A549 (cell line): ENCODE measurements at regions not wholly inside any gene's neighbourhood (a gene's known extent, or its start where the extent isn't known, plus 50 kb on each side); places are given as distances from the start of the nearest gene placed in this dataset.
A peak's percentile ranks its signal among the peaks of the same experiment; 100 is the strongest.

Source experiments
- ATAC-seq, 2 experiments: fragments of 200-7000 bp in 1 of 2; fragments of >200 bp in 1 of 2; cut with Nextera tagmentation in 1 of 2; cut with Tn5 transposase in 1 of 2; 3 replicates each; pipeline versions ENCODE4 v1.8.0 to v1.9.1; 2018 to 2020; ENCODE audit warnings: mild to moderate bottlenecking in 1 of 2, moderate library complexity in 1 of 2
- CTCF ChIA-PET: fragments of 300-600 bp; sonication (Branson Sonifier 250); formaldehyde crosslinking; extraction: SDS; loops from one replicate; lab custom pipeline; 2021; ENCODE audit warnings: antibody characterized with exemption, inconsistent platforms; lab: Yijun Ruan, JAX
- POLR2A ChIA-PET: fragments of 350-600 bp; formaldehyde crosslinking; extraction: SDS; loops from one replicate; lab custom pipeline; 2021; ENCODE audit warnings: antibody characterized with exemption, inconsistent platforms; lab: Yijun Ruan, JAX
- DNase-seq, 2 experiments: peaks; one replicate each; pipeline versions ENCODE4 v3.0.0 to v3.0.0-alpha.2; 2011 to 2016; ENCODE audit warnings: low read depth in 1 of 2, low spot score in 1 of 2
- FAIRE-seq: peaks from 2 replicates; lab custom pipeline; 2011; peaks lifted over from hg19 to GRCh38; lab: Jason Lieb, UNC
- H3K27ac ChIP-seq, 2 experiments: fragments of >200 bp; sonication (Bioruptor Twin); formaldehyde crosslinking; 3 replicates each; pipeline ENCODE4 v1.5.1; 2016 to 2017
- H3K4me1 ChIP-seq: fragments of >200 bp; sonication (Bioruptor Twin); formaldehyde crosslinking; 3 replicates; pipeline ENCODE4 v1.6.1; 2016
- H3K4me2 ChIP-seq: fragments of >200 bp; sonication (Bioruptor Twin); formaldehyde crosslinking; 3 replicates; pipeline ENCODE4 v1.6.1; 2016
- H3K4me3 ChIP-seq: fragments of >200 bp; sonication (Bioruptor Twin); formaldehyde crosslinking; 3 replicates; pipeline ENCODE4 v1.5.1; 2016
- H3K9me3 ChIP-seq: fragments of >200 bp; sonication (Bioruptor Twin); formaldehyde crosslinking; 3 replicates; pipeline ENCODE4 v1.6.1; 2016
- ATOH8 ChIP-seq: fragments of 250-450 bp; sonication (Bioruptor Pico); IDR thresholded peaks from 2 replicates; pipeline ENCODE4 v1.5.0; 2020; ENCODE audit warnings: low read depth, mild to moderate bottlenecking, moderate library complexity
- BCL3 ChIP-seq: fragments of >200 bp; sonication (Bioruptor Twin); formaldehyde crosslinking; IDR thresholded peaks from 3 replicates; pipeline ENCODE4 v1.6.1; 2016
- CHD4 ChIP-seq: fragments of 200-600 bp; sonication (generic); IDR thresholded peaks from 2 replicates; pipeline ENCODE4 v1.6.1; 2016; ENCODE audit warnings: antibody characterized with exemption, mild to moderate bottlenecking, borderline replicate concordance
- CTCF ChIP-seq: fragments of >200 bp; sonication (Bioruptor Twin); formaldehyde crosslinking; IDR thresholded peaks from 3 replicates; pipeline ENCODE4 v1.5.1; 2016
- E2F6 ChIP-seq: IDR thresholded peaks from 2 replicates; pipeline ENCODE4 v1.6.1; 2012; ENCODE audit warnings: low read depth, borderline replicate concordance
- EHMT2 ChIP-seq: fragments of 200-600 bp; sonication (generic); IDR thresholded peaks from 2 replicates; pipeline ENCODE4 v1.6.1; 2016; ENCODE audit warnings: antibody characterized with exemption, low read depth, mild to moderate bottlenecking, moderate library complexity
- ELK1 ChIP-seq: fragments of 150-350 bp; IDR thresholded peaks from 2 replicates; pipeline ENCODE4 v1.6.1; 2014; ENCODE audit warnings: low read depth, mild to moderate bottlenecking, low read length
- EP300 ChIP-seq, 2 experiments: fragments of >200 bp; sonication (Bioruptor Twin); formaldehyde crosslinking; IDR thresholded peaks; 2 replicates in 1 of 2; 3 replicates in 1 of 2; pipeline ENCODE4 v1.6.1; 2016 to 2017
- FOSL2 ChIP-seq, 2 experiments: fragments of 450-650 bp in 1 of 2; fragments of >200 bp in 1 of 2; sonication (Bioruptor Twin) in 1 of 2; formaldehyde crosslinking; IDR thresholded peaks; 2 replicates each; pipeline versions ENCODE4 v1.5.0 to v1.6.1; 2016 to 2020; ENCODE audit warnings: mild to moderate bottlenecking in 1 of 2, moderate library complexity in 1 of 2
- GATA3 ChIP-seq: IDR thresholded peaks from 2 replicates; pipeline ENCODE4 v1.6.1; 2012; ENCODE audit warnings: borderline replicate concordance
- HDAC2 ChIP-seq: fragments of 200-600 bp; sonication (generic); IDR thresholded peaks from 2 replicates; pipeline ENCODE4 v1.6.1; 2016
- JUN ChIP-seq, 2 experiments: fragments of >200 bp; sonication (Bioruptor Twin); formaldehyde crosslinking; IDR thresholded peaks; 2 replicates in 1 of 2; 3 replicates in 1 of 2; pipeline ENCODE4 v1.6.1; 2016 to 2017
- JUNB ChIP-seq: fragments of >200 bp; sonication (Bioruptor Twin); formaldehyde crosslinking; IDR thresholded peaks from 2 replicates; pipeline ENCODE4 v1.6.1; 2016
- MAFK ChIP-seq: fragments of 450-650 bp; IDR thresholded peaks from 2 replicates; pipeline ENCODE4 v1.6.1; 2014; ENCODE audit not compliant: partially characterized antibody
- MAX ChIP-seq: IDR thresholded peaks from 2 replicates; pipeline ENCODE4 v1.6.1; 2012
- NR3C1 ChIP-seq: fragments of >200 bp; sonication (Bioruptor Twin); formaldehyde crosslinking; IDR thresholded peaks from 3 replicates; pipeline ENCODE4 v1.6.1; 2017
- POLR2AphosphoS2 ChIP-seq: conservative IDR thresholded peaks from 2 replicates; pipeline ENCODE4 v1.6.1; 2012; ENCODE audit warnings: low read length, improper control_type of control experiment, inconsistent platforms
- RAD21 ChIP-seq, 2 experiments: fragments of >200 bp in 1 of 2; sonication (Bioruptor Twin) in 1 of 2; formaldehyde crosslinking in 1 of 2; IDR thresholded peaks in 1 of 2; conservative IDR thresholded peaks in 1 of 2; 2 replicates in 1 of 2; 3 replicates in 1 of 2; pipeline ENCODE4 v1.6.1; 2012 to 2018; ENCODE audit warnings: inconsistent platforms in 1 of 2
- REST ChIP-seq: fragments of 200-600 bp; sonication (generic); IDR thresholded peaks from 2 replicates; pipeline ENCODE4 v1.6.1; 2016; ENCODE audit warnings: antibody characterized with exemption, mild to moderate bottlenecking, moderate library complexity
- RFX5 ChIP-seq: fragments of 450-650 bp; IDR thresholded peaks from 2 replicates; pipeline ENCODE4 v1.7.1; 2014; ENCODE audit warnings: antibody characterized with exemption, mild to moderate bottlenecking, moderate library complexity
- SMC3 ChIP-seq: fragments of >200 bp; sonication (Bioruptor Twin); formaldehyde crosslinking; IDR thresholded peaks from 3 replicates; pipeline ENCODE4 v1.6.1; 2018; ENCODE audit warnings: inconsistent platforms
- TP53 ChIP-seq: fragments of 250-450 bp; sonication (Bioruptor Pico); IDR thresholded peaks from 2 replicates; pipeline ENCODE4 v1.5.0; 2021; ENCODE audit warnings: mild to moderate bottlenecking, moderate library complexity
- ZFP36 ChIP-seq: fragments of 450-650 bp; IDR thresholded peaks from 2 replicates; pipeline ENCODE4 v1.6.1; 2014; ENCODE audit warnings: borderline replicate concordance; ENCODE audit not compliant: partially characterized antibody
- WGBS: methylation state at CpG from one replicate; pipeline ENCODE4 v1.1.6; 2017; ENCODE audit errors: missing lambda C conversion rate; 5-methylcytosine and 5-hydroxymethylcytosine counted together

GRCh38 chr17:30716461-30717290 lies 107.8 kb downstream of the CRLF3 start:
- ChIA-PET POLR2A (no interaction called here), CTCF (interaction anchor here (0.6 to 8.1 kb wide), 14 partner anchors 12 to 861 kb away, joined by 3 to 79 read pairs (median 4); partner anchors contain the start of gene GOSR1)
- H3K9me3 ChIP-seq = no peaks in the 10 kb centered on the region
- no peaks in the 10 kb centered on the region for H3K4me1 ChIP-seq
- no peak overlapping the region for H3K4me2 ChIP-seq
- WGBS = 91% methylated on average over 17 of the region's 17 CpGs
- FAIRE-seq (no peak), DNase-seq (peak in 1 of 2 experiments; percentile 69), ATAC-seq (peak; percentile 17 to 38; a peak in 4 of 6 replicates)
- TF ChIP-seq MAX = no peak
- no peak for TF ChIP-seq JUNB
- no peak for TF ChIP-seq EHMT2
- TF ChIP-seq GATA3 = no peak
- no peak for TF ChIP-seq JUN (IDR thresholded peaks at IDR 0.05)
- peak; percentile 46; the same call in 2 of the 3 replicates for TF ChIP-seq CTCF
- TF ChIP-seq ZFP36 = peak; percentile 70
- TF ChIP-seq FOSL2 (IDR thresholded peaks at IDR 0.05) = no peak
- TF ChIP-seq FOSL2 (CRISPR knock-in tag; IDR thresholded peaks at IDR 0.05) = no peak
- TF ChIP-seq ELK1 = no peak
- no peak for TF ChIP-seq BCL3
- no peak for TF ChIP-seq E2F6
- no peak for TF ChIP-seq CHD4
- no peak for TF ChIP-seq POLR2AphosphoS2
- no peak for TF ChIP-seq RFX5
- no peak for TF ChIP-seq EP300 (IDR thresholded peaks at IDR 0.05)
- TF ChIP-seq NR3C1 = no peak
- peak; percentile 52 to 54; a peak in 4 of 5 replicates for TF ChIP-seq RAD21 (conservative IDR thresholded peaks at IDR 0.05 in 1 of 2, IDR thresholded peaks at IDR 0.05 in 1 of 2)
- TF ChIP-seq HDAC2 = no peak
- TF ChIP-seq SMC3 = 0 out of 3 replicates have a peak, but pooled peaks have one; percentile 21
- no peak for TF ChIP-seq MAFK
- no peak for TF ChIP-seq ATOH8 (CRISPR knock-in tag)
- TF ChIP-seq TP53 (CRISPR knock-in tag) = no peak
- TF ChIP-seq REST = no peak
- no peak overlapping the region for H3K27ac ChIP-seq
- H3K4me3 ChIP-seq = no peak overlapping the region
